WTC11 (cell line): ENCODE measurements at regions not wholly inside any gene's neighbourhood (a gene's known extent, or its start where the extent isn't known, plus 50 kb on each side); places are given as distances from the start of the nearest gene placed in this dataset.

Source experiments
- ATAC-seq: fragments of 200-7000 bp; cut with Tn5 transposase; 2 replicates; pipeline ENCODE4 v1.10.0; 2021; ENCODE audit warnings: mild to moderate bottlenecking, moderate library complexity
- CTCF ChIA-PET: fragments of 300-600 bp; sonication (Branson Sonifier 250); formaldehyde crosslinking; loops from one replicate; lab custom pipeline; 2021; ENCODE audit warnings: antibody characterized with exemption; lab: Charles Lee
- POLR2A ChIA-PET: fragments of 350-600 bp; sonication (Branson Sonifier 250); formaldehyde crosslinking; loops from one replicate; lab custom pipeline; 2021; ENCODE audit warnings: antibody characterized with exemption; lab: Charles Lee
- DNase-seq: peaks from one replicate; pipeline ENCODE4 v3.0.0; 2021; ENCODE audit warnings: low spot score
- H3K27ac Mint-ChIP-seq: 2 replicates; pipeline ENCODE4 v1.8.0; 2021; ENCODE audit warnings: mixed read lengths
- H3K27me3 Mint-ChIP-seq: 2 replicates; pipeline ENCODE4 v1.8.0; 2021; ENCODE audit warnings: low read depth, mild to moderate bottlenecking, moderate library complexity, mixed read lengths
- H3K36me3 Mint-ChIP-seq: 2 replicates; pipeline ENCODE4 v1.8.0; 2021; ENCODE audit warnings: mixed read lengths
- H3K4me1 Mint-ChIP-seq: 2 replicates; pipeline ENCODE4 v1.8.0; 2022; ENCODE audit warnings: mixed read lengths
- H3K4me3 Mint-ChIP-seq: 2 replicates; pipeline ENCODE4 v1.8.0; 2021; ENCODE audit warnings: mild to moderate bottlenecking, moderate library complexity, mixed read lengths
- H3K9me3 Mint-ChIP-seq: 2 replicates; pipeline ENCODE4 v1.8.0; 2021; ENCODE audit warnings: mixed read lengths
- GABPB1 ChIP-seq: sonication (generic); formaldehyde crosslinking; IDR thresholded peaks from 2 replicates; pipeline ENCODE4 v1.8.1; 2023; ENCODE audit warnings: mild to moderate bottlenecking, missing genetic modification reagents
- GTF2I ChIP-seq: fragments of 250-450 bp; sonication (Bioruptor Pico); conservative IDR thresholded peaks from 2 replicates; pipeline ENCODE4 v1.4.0; 2021; ENCODE audit warnings: mild to moderate bottlenecking
- IRF1 ChIP-seq: sonication (generic); formaldehyde crosslinking; IDR thresholded peaks from 2 replicates; pipeline ENCODE4 v1.8.0; 2023; ENCODE audit warnings: missing genetic modification reagents
- MAX ChIP-seq: sonication (generic); formaldehyde crosslinking; IDR thresholded peaks from 2 replicates; pipeline ENCODE4 v1.8.0; 2022; ENCODE audit warnings: mild to moderate bottlenecking, missing genetic modification reagents
- NFYB ChIP-seq: sonication (generic); formaldehyde crosslinking; conservative IDR thresholded peaks from 2 replicates; pipeline ENCODE4 v1.8.0; 2022; ENCODE audit warnings: low read depth, missing genetic modification reagents
- PRDM15 ChIP-seq: sonication (generic); formaldehyde crosslinking; IDR thresholded peaks from 2 replicates; pipeline ENCODE4 v1.8.0; 2022; ENCODE audit warnings: missing genetic modification reagents
- RORB ChIP-seq: fragments of 250-450 bp; sonication (Bioruptor Pico); IDR thresholded peaks from 2 replicates; pipeline ENCODE4 v1.9.0; 2021; ENCODE audit warnings: mild to moderate bottlenecking
- SMAD3 ChIP-seq: sonication (generic); formaldehyde crosslinking; IDR thresholded peaks from 2 replicates; pipeline ENCODE4 v1.8.0; 2022; ENCODE audit warnings: missing genetic modification reagents, mild to moderate bottlenecking, borderline replicate concordance
- TP53 ChIP-seq: sonication (generic); formaldehyde crosslinking; IDR thresholded peaks from 2 replicates; pipeline ENCODE4 v1.8.1; 2023; ENCODE audit warnings: mild to moderate bottlenecking, missing genetic modification reagents
- ZMAT4 ChIP-seq: fragments of 250-450 bp; sonication (Bioruptor Pico); IDR thresholded peaks from 2 replicates; pipeline ENCODE4 v1.9.0; 2021; ENCODE audit warnings: mild to moderate bottlenecking
- ZNF263 ChIP-seq: sonication (generic); formaldehyde crosslinking; IDR thresholded peaks from 2 replicates; pipeline ENCODE4 v1.8.1; 2022; ENCODE audit warnings: low read depth, mild to moderate bottlenecking, moderate library complexity, missing genetic modification reagents
- TF ChIP-seq, protein P1 (sequence below): sonication (generic); formaldehyde crosslinking; IDR thresholded peaks from 2 replicates; pipeline ENCODE4 v1.8.0; 2022; ENCODE audit warnings: mild to moderate bottlenecking, missing genetic modification reagents
- TF ChIP-seq, protein P2 (sequence below): sonication (generic); formaldehyde crosslinking; conservative IDR thresholded peaks from 2 replicates; pipeline ENCODE4 v1.8.1; 2022; ENCODE audit warnings: mild to moderate bottlenecking, missing genetic modification reagents

GRCh38 chr20:24764794-24765202, 184.3 kb upstream of the CST7 start:
- peaks cover 15% of the 10 kb centered on the region for H3K9me3 Mint-ChIP-seq
- TF ChIP-seq PRDM15 (CRISPR knock-in tag) (no peak), ZMAT4 (CRISPR knock-in tag) (no peak), GABPB1 (CRISPR knock-in tag) (no peak), NFYB (no peak), TP53 (CRISPR knock-in tag) (no peak), SMAD3 (CRISPR knock-in tag) (no peak), IRF1 (no peak)
- DNase-seq (no peak), ATAC-seq (no peak)
- POLR2A ChIA-PET = no interaction called here
- H3K4me3 Mint-ChIP-seq = no peak overlapping the region
- peaks cover 15% of the 10 kb centered on the region for H3K4me1 Mint-ChIP-seq
- CTCF ChIA-PET = no interaction called here
- H3K27ac Mint-ChIP-seq = no peak overlapping the region
- H3K36me3 Mint-ChIP-seq = peaks cover 8% of the 10 kb centered on the region
- no peaks in the 10 kb centered on the region for H3K27me3 Mint-ChIP-seq

- H3K27me3 Mint-ChIP-seq = no peaks in the 10 kb centered on the region
- no peak for ATAC-seq
- CTCF ChIA-PET = no interaction called here
Measured at GRCh38 chr20:24765316-24766142, 183.5 kb upstream of the CST7 start.

More at GRCh38 chr20:24765316-24766142, 183.5 kb upstream of the CST7 start:
- DNase-seq = no peak
- H3K4me3 Mint-ChIP-seq = no peak overlapping the region
- TF ChIP-seq ZMAT4 (CRISPR knock-in tag) (no peak), PRDM15 (CRISPR knock-in tag) (no peak), GTF2I (CRISPR knock-in tag) (no peak), ZNF263 (CRISPR knock-in tag) (no peak), MAX (CRISPR knock-in tag) (no peak), TP53 (CRISPR knock-in tag) (no peak), IRF1 (no peak), RORB (no peak)
- TF ChIP-seq, protein P1, sequence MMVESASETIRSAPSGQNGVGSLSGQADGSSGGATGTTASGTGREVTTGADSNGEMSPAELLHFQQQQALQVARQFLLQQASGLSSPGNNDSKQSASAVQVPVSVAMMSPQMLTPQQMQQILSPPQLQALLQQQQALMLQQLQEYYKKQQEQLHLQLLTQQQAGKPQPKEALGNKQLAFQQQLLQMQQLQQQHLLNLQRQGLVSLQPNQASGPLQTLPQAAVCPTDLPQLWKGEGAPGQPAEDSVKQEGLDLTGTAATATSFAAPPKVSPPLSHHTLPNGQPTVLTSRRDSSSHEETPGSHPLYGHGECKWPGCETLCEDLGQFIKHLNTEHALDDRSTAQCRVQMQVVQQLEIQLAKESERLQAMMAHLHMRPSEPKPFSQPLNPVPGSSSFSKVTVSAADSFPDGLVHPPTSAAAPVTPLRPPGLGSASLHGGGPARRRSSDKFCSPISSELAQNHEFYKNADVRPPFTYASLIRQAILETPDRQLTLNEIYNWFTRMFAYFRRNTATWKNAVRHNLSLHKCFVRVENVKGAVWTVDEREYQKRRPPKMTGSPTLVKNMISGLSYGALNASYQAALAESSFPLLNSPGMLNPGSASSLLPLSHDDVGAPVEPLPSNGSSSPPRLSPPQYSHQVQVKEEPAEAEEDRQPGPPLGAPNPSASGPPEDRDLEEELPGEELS (CRISPR knock-in tag) = no peak
- TF ChIP-seq, protein P2, sequence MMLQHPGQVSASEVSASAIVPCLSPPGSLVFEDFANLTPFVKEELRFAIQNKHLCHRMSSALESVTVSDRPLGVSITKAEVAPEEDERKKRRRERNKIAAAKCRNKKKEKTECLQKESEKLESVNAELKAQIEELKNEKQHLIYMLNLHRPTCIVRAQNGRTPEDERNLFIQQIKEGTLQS (CRISPR knock-in tag) = no peak
- peaks cover 15% of the 10 kb centered on the region for H3K4me1 Mint-ChIP-seq
- no peak overlapping the region for H3K27ac Mint-ChIP-seq
- peaks cover 8% of the 10 kb centered on the region for H3K9me3 Mint-ChIP-seq
- H3K36me3 Mint-ChIP-seq = peaks cover 2% of the 10 kb centered on the region; the same call in 1 of the 2 replicates
- POLR2A ChIA-PET = no interaction called here
